ENCODE measurements at regions not wholly inside any gene's neighbourhood (a gene's known extent, or its start where the extent isn't known, plus 50 kb on each side); places are given as distances from the start of the nearest gene placed in this dataset.

DNA sequence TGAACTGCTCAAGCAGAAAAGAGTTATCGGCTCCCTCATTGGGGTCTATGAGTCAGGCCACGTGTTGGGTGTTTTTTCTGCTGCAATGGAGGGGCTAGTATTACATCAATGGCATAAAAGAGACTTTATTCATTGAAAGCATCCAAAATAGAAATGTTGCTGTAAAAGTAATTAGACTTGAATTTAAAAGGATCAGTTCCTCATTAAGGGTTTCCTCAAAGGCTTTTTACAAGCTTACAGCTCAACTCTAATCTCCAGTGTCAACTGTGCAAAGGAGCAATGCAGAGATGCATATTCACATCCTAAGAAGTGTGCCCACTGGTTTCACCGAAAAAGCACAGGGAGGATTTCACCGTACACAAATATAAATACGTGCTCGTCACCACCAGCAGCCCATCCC lies 300.3 kb downstream of the FOXO1 start:
- no peak for TF ChIP-seq REST (IDR thresholded peaks at IDR 0.05; ENCODE audit: insufficient read depth in 1 of 2, low read depth in 2 of 2, low read length in 2 of 2)
- no peak for TF ChIP-seq POLR2AphosphoS5 (IDR thresholded peaks at IDR 0.05; ENCODE audit: low read depth, low read length)
- TF ChIP-seq FOXP2 (optimal IDR thresholded peaks at IDR 0.05; ENCODE audit: borderline replicate concordance, extremely low read depth, extremely low read length, insufficient read depth) = no peak
- TF ChIP-seq SIN3A (IDR thresholded peaks at IDR 0.05; ENCODE audit: borderline replicate concordance, insufficient read depth, low read length) = no peak
- TF ChIP-seq TAF1 (IDR thresholded peaks at IDR 0.05; ENCODE audit: borderline replicate concordance, insufficient read depth, low read length) = no peak

DNA sequence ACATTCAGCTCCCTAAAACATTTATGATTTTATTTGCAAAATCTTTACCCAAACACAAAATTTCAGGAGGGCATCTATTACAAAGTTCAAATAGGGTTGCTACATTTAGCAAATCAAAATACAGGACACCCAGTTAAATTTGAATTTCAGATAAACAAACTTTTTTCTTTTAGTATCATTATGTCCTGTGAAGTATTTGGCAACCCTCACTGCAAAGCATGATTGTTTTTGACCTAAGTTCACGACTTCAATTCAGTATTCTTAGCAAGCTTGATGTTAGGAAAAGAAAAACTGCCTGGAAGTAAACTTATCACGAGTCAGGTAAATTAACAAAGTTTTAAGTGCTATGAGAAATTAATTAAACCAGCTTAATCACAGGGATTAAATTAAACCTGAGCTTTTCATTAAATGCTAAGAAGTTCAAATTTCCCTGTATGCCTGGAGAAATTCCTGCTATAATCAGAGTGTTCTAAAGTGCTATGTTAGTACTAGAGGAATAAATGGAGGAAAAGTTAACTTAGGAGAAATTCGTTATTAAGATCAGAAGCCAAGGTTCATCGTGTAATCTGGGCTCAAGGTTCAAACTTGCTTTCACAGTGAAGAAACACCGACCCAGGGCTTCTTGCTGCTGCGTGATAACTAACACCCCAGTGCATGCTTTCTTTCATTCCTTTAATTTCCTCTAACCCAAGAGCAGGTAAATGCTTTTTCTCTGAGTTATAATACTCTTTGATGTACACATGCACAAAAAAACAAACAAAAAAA lies 298.1 kb downstream of the FOXO1 start:
- no peak for TF ChIP-seq SIN3A (IDR thresholded peaks at IDR 0.05; ENCODE audit: borderline replicate concordance, insufficient read depth, low read length)
- no peak for TF ChIP-seq REST (IDR thresholded peaks at IDR 0.05; ENCODE audit: insufficient read depth in 1 of 2, low read depth in 2 of 2, low read length in 2 of 2)
- TF ChIP-seq POLR2AphosphoS5 (IDR thresholded peaks at IDR 0.05; ENCODE audit: low read depth, low read length) = no peak
- no peak for TF ChIP-seq TAF1 (IDR thresholded peaks at IDR 0.05; ENCODE audit: borderline replicate concordance, insufficient read depth, low read length)
- no peak for TF ChIP-seq FOXP2 (optimal IDR thresholded peaks at IDR 0.05; ENCODE audit: borderline replicate concordance, extremely low read depth, extremely low read length, insufficient read depth)

- TF ChIP-seq SIN3A (IDR thresholded peaks at IDR 0.05; ENCODE audit: borderline replicate concordance, insufficient read depth, low read length) (no peak), FOXP2 (optimal IDR thresholded peaks at IDR 0.05; ENCODE audit: borderline replicate concordance, extremely low read depth, extremely low read length, insufficient read depth) (no peak), POLR2AphosphoS5 (IDR thresholded peaks at IDR 0.05; ENCODE audit: low read depth, low read length) (no peak), TAF1 (IDR thresholded peaks at IDR 0.05; ENCODE audit: borderline replicate concordance, insufficient read depth, low read length) (no peak), REST (IDR thresholded peaks at IDR 0.05; ENCODE audit: insufficient read depth in 1 of 2, low read depth in 2 of 2, low read length in 2 of 2) (no peak)
These were observed 295.8 kb downstream of the FOXO1 start for GRCh38 chr13:40370661-40371060.

GRCh38 chr13:40371531-40372125 lies 294.8 kb downstream of the FOXO1 start:
- no peak for TF ChIP-seq TAF1 (IDR thresholded peaks at IDR 0.05; ENCODE audit: borderline replicate concordance, insufficient read depth, low read length)
- no peak for TF ChIP-seq SIN3A (IDR thresholded peaks at IDR 0.05; ENCODE audit: borderline replicate concordance, insufficient read depth, low read length)
- no peak for TF ChIP-seq FOXP2 (optimal IDR thresholded peaks at IDR 0.05; ENCODE audit: borderline replicate concordance, extremely low read depth, extremely low read length, insufficient read depth)
- TF ChIP-seq REST (IDR thresholded peaks at IDR 0.05; ENCODE audit: insufficient read depth in 1 of 2, low read depth in 2 of 2, low read length in 2 of 2) = no peak
- no peak for TF ChIP-seq POLR2AphosphoS5 (IDR thresholded peaks at IDR 0.05; ENCODE audit: low read depth, low read length)

Data from PFSK-1 (cell line).